ENCODE measurements at regions not wholly inside any gene's neighbourhood (a gene's known extent, or its start where the extent isn't known, plus 50 kb on each side); places are given as distances from the start of the nearest gene placed in this dataset.

DNA sequence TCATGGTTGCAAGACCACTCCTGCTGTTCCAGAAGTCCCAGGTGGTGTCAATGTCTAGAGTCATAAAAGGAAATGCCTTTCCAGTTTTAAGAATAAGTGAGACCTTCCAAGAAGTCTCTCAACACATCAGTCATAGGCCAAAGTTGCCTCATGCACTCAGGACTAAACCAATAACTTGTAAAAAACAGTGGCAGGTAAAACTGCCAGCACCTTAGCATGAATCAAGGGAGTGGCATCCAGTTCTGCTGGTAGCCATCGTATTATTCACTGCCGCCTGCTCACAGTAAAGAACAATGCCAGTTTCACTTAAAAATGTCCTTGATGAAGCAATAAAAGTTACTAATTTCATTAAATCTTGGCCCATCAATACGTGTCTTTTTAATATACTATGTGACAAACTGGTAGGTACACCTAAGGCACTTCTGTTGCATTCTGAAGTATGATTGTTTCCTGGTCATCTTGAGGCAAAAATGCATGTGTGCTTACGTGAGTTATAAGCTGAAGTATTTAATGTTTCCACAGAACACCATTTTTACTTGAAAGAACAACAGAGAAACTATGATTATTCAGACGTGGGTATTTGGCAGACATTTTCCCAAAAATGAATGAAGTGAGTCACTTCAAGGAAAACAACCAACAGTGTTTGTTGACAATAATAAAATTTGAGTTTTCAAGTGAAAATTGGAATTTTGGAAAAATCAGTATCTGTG, 125.2 kb upstream of the SNX19 start:
- no peak overlapping the region for H3K27ac Mint-ChIP-seq
- H3K27me3 Mint-ChIP-seq (ENCODE audit: low read depth, poor library complexity) = peaks cover 17% of the 10 kb centered on the region
- peaks cover 4% of the 10 kb centered on the region for H3K4me1 Mint-ChIP-seq
- DNase-seq = no peak
- no peaks in the 10 kb centered on the region for H3K9me3 Mint-ChIP-seq
- no peaks in the 10 kb centered on the region for H3K36me3 Mint-ChIP-seq (ENCODE audit: low read depth)
- no peak overlapping the region for H3K4me3 Mint-ChIP-seq
- TF ChIP-seq, protein P1, sequence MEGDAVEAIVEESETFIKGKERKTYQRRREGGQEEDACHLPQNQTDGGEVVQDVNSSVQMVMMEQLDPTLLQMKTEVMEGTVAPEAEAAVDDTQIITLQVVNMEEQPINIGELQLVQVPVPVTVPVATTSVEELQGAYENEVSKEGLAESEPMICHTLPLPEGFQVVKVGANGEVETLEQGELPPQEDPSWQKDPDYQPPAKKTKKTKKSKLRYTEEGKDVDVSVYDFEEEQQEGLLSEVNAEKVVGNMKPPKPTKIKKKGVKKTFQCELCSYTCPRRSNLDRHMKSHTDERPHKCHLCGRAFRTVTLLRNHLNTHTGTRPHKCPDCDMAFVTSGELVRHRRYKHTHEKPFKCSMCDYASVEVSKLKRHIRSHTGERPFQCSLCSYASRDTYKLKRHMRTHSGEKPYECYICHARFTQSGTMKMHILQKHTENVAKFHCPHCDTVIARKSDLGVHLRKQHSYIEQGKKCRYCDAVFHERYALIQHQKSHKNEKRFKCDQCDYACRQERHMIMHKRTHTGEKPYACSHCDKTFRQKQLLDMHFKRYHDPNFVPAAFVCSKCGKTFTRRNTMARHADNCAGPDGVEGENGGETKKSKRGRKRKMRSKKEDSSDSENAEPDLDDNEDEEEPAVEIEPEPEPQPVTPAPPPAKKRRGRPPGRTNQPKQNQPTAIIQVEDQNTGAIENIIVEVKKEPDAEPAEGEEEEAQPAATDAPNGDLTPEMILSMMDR (IDR thresholded peaks at IDR 0.05) = no peak

DNA sequence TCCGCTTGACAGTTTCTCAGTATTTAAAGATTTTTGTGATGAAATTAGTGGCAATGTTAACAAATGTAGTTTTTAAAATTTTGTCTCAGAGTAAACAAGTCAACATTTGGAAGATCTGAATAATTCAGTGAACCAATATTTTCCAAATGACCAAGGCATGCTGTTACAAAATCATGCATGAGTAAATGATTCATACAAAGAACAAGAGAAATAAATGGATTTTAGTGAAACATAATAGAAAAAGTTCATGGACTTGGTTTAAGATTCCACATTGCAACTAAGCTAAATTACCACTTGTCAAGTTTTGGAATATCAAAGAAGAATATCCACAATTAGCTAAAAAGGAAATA, 125.7 kb upstream of the SNX19 start:
- H3K4me1 Mint-ChIP-seq = peaks cover 4% of the 10 kb centered on the region

DNA sequence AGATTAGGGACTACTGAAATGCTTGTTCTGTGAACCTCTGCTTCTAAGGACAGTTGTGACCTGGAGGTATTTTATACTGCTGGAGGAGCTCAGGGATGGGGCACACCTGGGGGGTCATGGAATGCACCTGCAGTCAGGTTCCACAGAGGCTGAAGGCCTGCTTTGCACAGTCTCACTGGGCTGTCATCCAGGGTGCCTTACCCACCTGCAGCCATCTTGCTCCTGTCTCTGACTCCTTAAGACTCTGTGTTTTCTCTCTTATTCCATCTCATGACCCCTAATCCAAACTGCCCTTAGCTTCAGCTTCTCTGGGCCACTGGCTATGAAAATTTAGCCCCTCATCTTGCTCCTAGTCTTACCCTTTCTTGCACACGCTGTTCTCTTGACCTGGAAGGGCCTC, 127.0 kb upstream of the SNX19 start:
- Mint-ChIP-seq H3K27ac (no peak overlapping the region), H3K4me3 (no peak overlapping the region), H3K9me3 (no peaks in the 10 kb centered on the region), H3K4me1 (peaks cover 4% of the 10 kb centered on the region), H3K27me3 (ENCODE audit: low read depth, poor library complexity) (peaks cover 18% of the 10 kb centered on the region), H3K36me3 (ENCODE audit: low read depth) (no peaks in the 10 kb centered on the region)
- TF ChIP-seq, protein P1 (IDR thresholded peaks at IDR 0.05) = no peak
- no peak for DNase-seq

More for the DNA sequence above, 125.7 kb upstream of the SNX19 start:
- TF ChIP-seq, protein P1 (IDR thresholded peaks at IDR 0.05) = no peak
- no peak overlapping the region for H3K4me3 Mint-ChIP-seq
- no peaks in the 10 kb centered on the region for H3K9me3 Mint-ChIP-seq
- no peak overlapping the region for H3K27ac Mint-ChIP-seq
- DNase-seq = no peak
- no peaks in the 10 kb centered on the region for H3K36me3 Mint-ChIP-seq (ENCODE audit: low read depth)
- peaks cover 20% of the 10 kb centered on the region for H3K27me3 Mint-ChIP-seq (ENCODE audit: low read depth, poor library complexity)

DNA sequence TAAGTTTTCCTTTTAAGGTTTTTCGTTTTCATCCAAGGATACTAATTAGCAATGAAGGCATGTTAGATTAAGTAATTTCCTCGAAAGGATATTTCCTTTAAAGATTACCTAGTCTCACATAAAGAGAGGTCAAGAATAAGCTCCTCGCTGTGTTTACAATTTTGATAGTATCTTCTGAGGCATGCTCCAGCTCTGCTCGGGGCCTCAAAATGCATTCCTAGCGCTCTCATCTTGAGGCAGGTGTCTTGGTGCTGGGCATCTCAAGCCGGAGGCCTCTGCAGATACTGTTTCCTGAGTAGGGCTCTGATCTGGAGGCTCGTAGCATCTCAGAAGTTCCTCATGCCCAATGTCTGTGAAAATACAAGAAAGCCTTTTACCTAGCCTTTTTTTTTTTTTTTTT, 128.6 kb upstream of the SNX19 start:
- TF ChIP-seq, protein P1 (IDR thresholded peaks at IDR 0.05) = no peak
- H3K4me1 Mint-ChIP-seq = peaks cover 4% of the 10 kb centered on the region
- H3K27me3 Mint-ChIP-seq (ENCODE audit: low read depth, poor library complexity) = peaks cover 11% of the 10 kb centered on the region
- H3K27ac Mint-ChIP-seq = no peak overlapping the region
- no peaks in the 10 kb centered on the region for H3K36me3 Mint-ChIP-seq (ENCODE audit: low read depth)
- H3K9me3 Mint-ChIP-seq = peaks cover 2% of the 10 kb centered on the region
- no peak overlapping the region for H3K4me3 Mint-ChIP-seq
- DNase-seq = no peak

DNA sequence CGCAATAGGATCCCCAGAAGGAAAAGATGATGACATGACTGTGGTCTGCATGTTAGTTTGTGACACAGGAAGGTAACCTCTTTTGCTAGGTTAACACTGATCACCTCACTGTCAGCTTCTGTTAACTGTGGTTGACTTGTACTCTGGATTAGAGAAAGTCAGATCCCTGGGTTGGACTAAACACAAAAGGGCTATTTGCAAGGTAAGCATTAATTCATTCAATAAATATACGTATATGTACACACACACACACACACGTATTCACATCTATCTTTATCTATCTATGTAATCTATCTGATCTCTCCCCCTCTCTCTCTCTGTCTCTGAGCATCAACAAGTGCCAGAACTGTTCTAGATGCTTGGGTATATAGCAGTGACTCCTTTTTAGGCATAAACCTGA, 136.1 kb upstream of the SNX19 start:
- Mint-ChIP-seq H3K27ac (no peak overlapping the region), H3K36me3 (ENCODE audit: low read depth) (no peaks in the 10 kb centered on the region), H3K9me3 (peaks cover 13% of the 10 kb centered on the region), H3K4me3 (no peak overlapping the region), H3K27me3 (ENCODE audit: low read depth, poor library complexity) (peaks cover 16% of the 10 kb centered on the region), H3K4me1 (no peaks in the 10 kb centered on the region)
- TF ChIP-seq, protein P1 (IDR thresholded peaks at IDR 0.05) = no peak
- no peak for DNase-seq

DNA sequence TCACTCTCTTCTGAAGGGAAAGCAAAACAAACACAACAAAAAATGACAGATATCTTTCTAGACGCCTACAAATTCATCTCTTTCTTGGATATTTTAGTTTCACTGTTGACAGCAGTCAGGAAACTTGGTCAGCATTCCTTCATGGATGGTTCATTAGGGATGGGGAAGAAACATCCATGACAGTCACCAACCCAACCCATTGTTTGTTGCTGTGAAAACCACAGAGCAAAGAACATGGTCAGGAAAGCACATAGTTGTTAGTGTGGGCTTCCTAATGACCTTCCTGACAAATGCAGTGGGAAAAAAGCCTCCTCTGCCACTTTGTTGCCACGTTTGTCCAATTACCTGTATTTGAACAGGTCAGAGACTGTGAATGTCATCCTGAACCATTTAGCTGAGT, 139.8 kb upstream of the SNX19 start:
- H3K9me3 Mint-ChIP-seq = peaks cover under 1% of the 10 kb centered on the region
- peaks cover 16% of the 10 kb centered on the region for H3K27me3 Mint-ChIP-seq (ENCODE audit: low read depth, poor library complexity)
- H3K4me1 Mint-ChIP-seq = no peaks in the 10 kb centered on the region
- TF ChIP-seq, protein P1 (IDR thresholded peaks at IDR 0.05) = no peak
- no peak overlapping the region for H3K4me3 Mint-ChIP-seq
- no peaks in the 10 kb centered on the region for H3K36me3 Mint-ChIP-seq (ENCODE audit: low read depth)
- DNase-seq = no peak
- H3K27ac Mint-ChIP-seq = no peak overlapping the region
